AG10803 (cell line): ENCODE measurements at regions not wholly inside any gene's neighbourhood (a gene's known extent, or its start where the extent isn't known, plus 50 kb on each side); places are given as distances from the start of the nearest gene placed in this dataset.

ENCODE experiments used
- DNase-seq: peaks from one replicate; pipeline ENCODE4 v3.0.0; 2010; ENCODE audit warnings: low read depth
- H3K4me3 ChIP-seq: 2 replicates; pipeline ENCODE4 v1.5.1; 2011; ENCODE audit warnings: mild to moderate bottlenecking, low read length, control low read depth
- CTCF ChIP-seq: conservative IDR thresholded peaks from 2 replicates; pipeline ENCODE4 v1.5.1; 2011; ENCODE audit warnings: mild to moderate bottlenecking, low read length, control low read depth, inconsistent platforms

DNA sequence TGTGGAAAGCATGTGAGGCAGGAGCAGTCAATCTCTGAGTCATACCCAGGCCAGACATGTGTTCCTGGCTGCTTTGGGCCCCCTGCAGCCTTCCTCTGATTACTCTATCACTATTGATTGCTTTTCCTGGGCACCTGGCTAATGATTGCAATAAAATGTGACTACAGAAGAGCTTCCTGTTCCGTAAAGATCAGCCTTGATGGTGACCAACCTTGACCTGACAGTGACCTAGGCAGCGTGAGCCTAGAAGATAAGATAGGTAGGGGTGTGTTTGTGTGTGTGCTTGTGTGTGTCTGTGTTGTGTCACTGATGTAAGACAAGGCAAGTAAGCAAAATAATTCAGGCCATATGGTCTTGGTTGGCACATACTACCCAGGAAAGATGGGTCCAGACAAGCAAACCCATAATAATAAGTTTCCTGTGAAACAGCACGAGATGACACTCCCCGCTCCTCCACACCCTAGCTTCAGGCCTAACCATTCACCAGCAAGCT lies 367.7 kb upstream of the CDH11 start:
- peak; percentile 22 for DNase-seq
- no peak for TF ChIP-seq CTCF
- no peak overlapping the region for H3K4me3 ChIP-seq

GRCh38 chr16:65487231-65487630 lies 365.4 kb upstream of the CDH11 start:
- TF ChIP-seq CTCF = no peak
- DNase-seq = no peak
- H3K4me3 ChIP-seq = no peak overlapping the region

- no peak overlapping the region for H3K4me3 ChIP-seq
- DNase-seq = no peak
- TF ChIP-seq CTCF = no peak
Observed at GRCh38 chr16:65481956-65482355, 360.1 kb upstream of the CDH11 start.

- DNase-seq = no peak
- TF ChIP-seq CTCF = no peak
Observed at GRCh38 chr16:65480281-65481091, 358.6 kb upstream of the CDH11 start.

DNA sequence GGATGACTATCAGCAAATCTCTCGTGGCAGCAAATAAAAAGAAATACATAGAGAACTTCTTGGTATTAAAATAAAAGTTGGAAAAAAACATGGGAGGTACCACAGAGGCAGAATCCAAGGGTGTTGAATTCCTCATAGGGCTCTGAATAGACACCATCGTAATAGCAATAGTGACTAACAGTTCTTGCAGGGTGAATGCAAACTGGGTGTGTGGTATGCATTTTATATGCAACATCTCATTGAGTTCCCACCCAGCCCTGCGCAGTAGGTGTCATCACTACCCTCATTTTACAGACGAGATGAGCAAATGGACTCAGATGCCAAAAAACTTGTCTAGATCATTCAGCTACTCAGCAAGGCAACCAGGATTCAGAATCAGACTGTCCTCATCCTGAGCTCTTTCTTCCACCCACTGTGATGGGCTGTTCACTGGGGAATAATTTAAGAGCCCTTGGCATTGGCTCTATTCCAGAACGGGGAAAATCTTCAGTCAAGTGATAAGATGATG lies 354.6 kb upstream of the CDH11 start:
- no peak overlapping the region for H3K4me3 ChIP-seq
- TF ChIP-seq CTCF = no peak
- no peak for DNase-seq

More at GRCh38 chr16:65480281-65481091, 358.6 kb upstream of the CDH11 start:
- H3K4me3 ChIP-seq = no peak overlapping the region

- TF ChIP-seq CTCF = no peak
- DNase-seq = no peak
- no peak overlapping the region for H3K4me3 ChIP-seq
Observed at GRCh38 chr16:65473699-65474098, 351.8 kb upstream of the CDH11 start.

GRCh38 chr16:65469116-65469515 lies 347.3 kb upstream of the CDH11 start:
- peak; percentile 20 for DNase-seq
- TF ChIP-seq CTCF = no peak
- H3K4me3 ChIP-seq = no peak overlapping the region
